Astrocyte (in vitro differentiated cells and primary cell): ENCODE measurements at regions not wholly inside any gene's neighbourhood (a gene's known extent, or its start where the extent isn't known, plus 50 kb on each side); places are given as distances from the start of the nearest gene placed in this dataset.
A peak's percentile ranks its signal among the peaks of the same experiment; 100 is the strongest.

ENCODE experiments used
- DNase-seq: peaks from one replicate; pipeline ENCODE4 v3.0.0-alpha.2; 2010; ENCODE audit warnings: low read depth
- FAIRE-seq: peaks from 2 replicates; lab custom pipeline; 2011; peaks lifted over from hg19 to GRCh38; lab: Jason Lieb, UNC
- H2AFZ ChIP-seq: 2 replicates; pipeline ENCODE4 v1.6.0; 2012; ENCODE audit warnings: low read depth, low read length, inconsistent platforms
- H3K27ac ChIP-seq: 2 replicates; pipeline ENCODE4 v1.5.1; 2011; ENCODE audit warnings: low read depth, low read length, inconsistent platforms
- H3K27me3 ChIP-seq: 2 replicates; pipeline ENCODE4 v1.6.0; 2011; ENCODE audit warnings: low read length, inconsistent platforms; ENCODE audit not compliant: insufficient read depth
- H3K36me3 ChIP-seq: 2 replicates; pipeline ENCODE4 v1.5.1; 2011; ENCODE audit warnings: low read length, inconsistent platforms; ENCODE audit not compliant: insufficient read depth
- H3K4me1 ChIP-seq: 2 replicates; pipeline ENCODE4 v1.5.1; 2011; ENCODE audit warnings: low read length, inconsistent platforms; ENCODE audit not compliant: insufficient read depth
- H3K4me2 ChIP-seq: 2 replicates; pipeline ENCODE4 v1.6.0; 2012; ENCODE audit warnings: low read length, inconsistent platforms
- H3K4me3 ChIP-seq: 2 replicates; pipeline ENCODE4 v1.5.1; 2011; ENCODE audit warnings: low read depth, mild to moderate bottlenecking, low read length, inconsistent platforms; ENCODE audit not compliant: insufficient read depth
- H3K79me2 ChIP-seq: 2 replicates; pipeline ENCODE4 v1.6.0; 2012; ENCODE audit warnings: mild to moderate bottlenecking, low read length, inconsistent platforms; ENCODE audit not compliant: insufficient read depth
- H3K9ac ChIP-seq: 2 replicates; pipeline ENCODE4 v1.6.0; 2012; ENCODE audit warnings: mild to moderate bottlenecking, low read length, inconsistent platforms
- H3K9me3 ChIP-seq: 2 replicates; pipeline ENCODE4 v1.5.1; 2012; ENCODE audit warnings: low read depth, mild to moderate bottlenecking, low read length, inconsistent platforms; ENCODE audit not compliant: insufficient read depth
- H4K20me1 ChIP-seq: 2 replicates; pipeline ENCODE4 v1.6.0; 2012; ENCODE audit warnings: low read length, inconsistent platforms; ENCODE audit not compliant: insufficient read depth
- H3K27ac Mint-ChIP-seq: one replicate; pipeline ENCODE4 v1.8.0; 2021; ENCODE audit warnings: mild to moderate bottlenecking, mixed read lengths; ENCODE audit not compliant: unreplicated experiment
- H3K27me3 Mint-ChIP-seq: one replicate; pipeline ENCODE4 v1.8.0; 2021; ENCODE audit warnings: low read depth, mixed read lengths; ENCODE audit not compliant: unreplicated experiment
- H3K36me3 Mint-ChIP-seq: one replicate; pipeline ENCODE4 v1.8.0; 2021; ENCODE audit warnings: low read depth, mixed read lengths; ENCODE audit not compliant: unreplicated experiment
- H3K4me1 Mint-ChIP-seq: one replicate; pipeline ENCODE4 v1.8.0; 2021; ENCODE audit warnings: low read depth, mixed read lengths; ENCODE audit not compliant: unreplicated experiment
- H3K4me3 Mint-ChIP-seq: one replicate; pipeline ENCODE4 v1.8.0; 2021; ENCODE audit warnings: mild to moderate bottlenecking, moderate library complexity, mixed read lengths; ENCODE audit not compliant: unreplicated experiment
- H3K9me3 Mint-ChIP-seq: one replicate; pipeline ENCODE4 v1.8.0; 2021; ENCODE audit warnings: mild to moderate bottlenecking, mixed read lengths; ENCODE audit not compliant: unreplicated experiment
- EZH2 ChIP-seq: IDR thresholded peaks from 2 replicates; pipeline ENCODE4 v1.6.1; 2012; ENCODE audit warnings: mild to moderate bottlenecking, low read length, inconsistent platforms; ENCODE audit not compliant: insufficient read depth
- TF ChIP-seq, protein P1 (sequence below): IDR thresholded peaks from 2 replicates; pipeline ENCODE4 v1.5.1; 2011; ENCODE audit warnings: low read depth, mild to moderate bottlenecking, inconsistent platforms, low read length, moderate library complexity; ENCODE audit not compliant: insufficient read depth

DNA sequence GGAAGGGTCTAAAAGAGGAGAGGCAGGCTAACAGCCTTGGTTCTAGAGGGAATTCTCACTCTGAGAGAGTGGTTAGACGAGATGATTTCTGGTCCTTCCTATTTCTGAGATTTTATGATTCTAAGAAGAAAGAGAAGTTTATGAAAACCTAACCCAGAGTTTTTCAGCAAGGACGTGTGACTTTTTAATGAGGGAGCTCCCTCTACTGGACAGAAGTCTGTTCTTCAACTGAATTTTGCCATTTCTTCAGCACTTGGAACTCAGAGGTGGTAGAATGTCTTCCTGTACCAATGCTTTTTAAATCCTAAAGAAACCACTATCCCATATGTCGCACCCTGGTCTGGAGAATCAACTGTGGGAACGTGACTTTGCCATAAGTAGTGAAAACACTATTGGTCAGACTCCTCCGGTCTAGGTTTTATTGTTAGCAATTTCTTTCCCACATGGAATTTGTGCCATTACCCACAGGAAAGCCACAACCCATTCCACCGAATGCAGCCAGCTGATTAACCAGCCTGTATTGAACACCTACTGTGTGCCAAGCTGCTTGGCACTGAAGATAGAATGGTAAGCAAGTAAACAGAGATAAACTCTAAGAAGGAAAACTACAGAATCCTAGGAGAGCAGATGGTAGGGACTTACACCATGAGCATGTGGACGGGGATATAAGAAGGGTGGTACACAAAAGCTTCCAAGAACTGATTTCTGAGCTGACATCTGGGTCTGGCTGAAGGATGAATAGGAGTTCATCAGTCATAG is 199.5 kb upstream of the LMCD1 start:
- TF ChIP-seq, protein P1, sequence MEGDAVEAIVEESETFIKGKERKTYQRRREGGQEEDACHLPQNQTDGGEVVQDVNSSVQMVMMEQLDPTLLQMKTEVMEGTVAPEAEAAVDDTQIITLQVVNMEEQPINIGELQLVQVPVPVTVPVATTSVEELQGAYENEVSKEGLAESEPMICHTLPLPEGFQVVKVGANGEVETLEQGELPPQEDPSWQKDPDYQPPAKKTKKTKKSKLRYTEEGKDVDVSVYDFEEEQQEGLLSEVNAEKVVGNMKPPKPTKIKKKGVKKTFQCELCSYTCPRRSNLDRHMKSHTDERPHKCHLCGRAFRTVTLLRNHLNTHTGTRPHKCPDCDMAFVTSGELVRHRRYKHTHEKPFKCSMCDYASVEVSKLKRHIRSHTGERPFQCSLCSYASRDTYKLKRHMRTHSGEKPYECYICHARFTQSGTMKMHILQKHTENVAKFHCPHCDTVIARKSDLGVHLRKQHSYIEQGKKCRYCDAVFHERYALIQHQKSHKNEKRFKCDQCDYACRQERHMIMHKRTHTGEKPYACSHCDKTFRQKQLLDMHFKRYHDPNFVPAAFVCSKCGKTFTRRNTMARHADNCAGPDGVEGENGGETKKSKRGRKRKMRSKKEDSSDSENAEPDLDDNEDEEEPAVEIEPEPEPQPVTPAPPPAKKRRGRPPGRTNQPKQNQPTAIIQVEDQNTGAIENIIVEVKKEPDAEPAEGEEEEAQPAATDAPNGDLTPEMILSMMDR = peak; percentile 76
- TF ChIP-seq EZH2 = no peak
- no peak overlapping the region for H3K27ac Mint-ChIP-seq
- H3K36me3 ChIP-seq = no peaks in the 10 kb centered on the region
- no peaks in the 10 kb centered on the region for H3K4me1 Mint-ChIP-seq
- H3K27me3 ChIP-seq = no peaks in the 10 kb centered on the region
- no peak overlapping the region for H3K4me2 ChIP-seq
- no peaks in the 10 kb centered on the region for H3K79me2 ChIP-seq
- no peak overlapping the region for H3K9ac ChIP-seq
- H3K4me3 Mint-ChIP-seq = no peak overlapping the region
- H3K9me3 Mint-ChIP-seq = peaks cover 3% of the 10 kb centered on the region
- no peak overlapping the region for H3K4me3 ChIP-seq
- H2AFZ ChIP-seq = no peak overlapping the region
- DNase-seq = peak; percentile 33
- H3K9me3 ChIP-seq = no peaks in the 10 kb centered on the region
- H4K20me1 ChIP-seq = no peaks in the 10 kb centered on the region
- H3K36me3 Mint-ChIP-seq = no peaks in the 10 kb centered on the region
- peaks cover 13% of the 10 kb centered on the region for H3K27me3 Mint-ChIP-seq
- no peak overlapping the region for H3K27ac ChIP-seq
- peak; percentile 60 for FAIRE-seq
- H3K4me1 ChIP-seq = no peaks in the 10 kb centered on the region

GRCh38 chr3:8303466-8303865 is 198.2 kb upstream of the LMCD1 start:
- H3K9me3 Mint-ChIP-seq = peaks cover 3% of the 10 kb centered on the region
- TF ChIP-seq EZH2 = no peak
- TF ChIP-seq, protein P1 = no peak
- H3K27me3 Mint-ChIP-seq = peaks cover 13% of the 10 kb centered on the region
- Histone ChIP-seq H2AFZ (no peak overlapping the region), H3K79me2 (no peaks in the 10 kb centered on the region), H3K9ac (no peak overlapping the region), H3K4me3 (no peak overlapping the region), H4K20me1 (no peaks in the 10 kb centered on the region), H3K27me3 (no peaks in the 10 kb centered on the region), H3K4me2 (no peak overlapping the region), H3K27ac (no peak overlapping the region), H3K4me1 (no peaks in the 10 kb centered on the region), H3K9me3 (no peaks in the 10 kb centered on the region), H3K36me3 (no peaks in the 10 kb centered on the region)
- no peaks in the 10 kb centered on the region for H3K4me1 Mint-ChIP-seq
- H3K4me3 Mint-ChIP-seq = no peak overlapping the region
- H3K36me3 Mint-ChIP-seq = no peaks in the 10 kb centered on the region
- DNase-seq (no peak), FAIRE-seq (no peak)
- no peak overlapping the region for H3K27ac Mint-ChIP-seq

- Mint-ChIP-seq H3K4me1 (no peaks in the 10 kb centered on the region), H3K9me3 (peaks cover 3% of the 10 kb centered on the region), H3K27ac (no peak overlapping the region), H3K27me3 (peaks cover 13% of the 10 kb centered on the region), H3K36me3 (no peaks in the 10 kb centered on the region), H3K4me3 (no peak overlapping the region)
- Histone ChIP-seq H3K27ac (no peak overlapping the region), H3K4me3 (no peak overlapping the region), H4K20me1 (no peaks in the 10 kb centered on the region), H3K9me3 (no peaks in the 10 kb centered on the region), H3K36me3 (no peaks in the 10 kb centered on the region), H3K9ac (no peak overlapping the region), H3K4me2 (no peak overlapping the region), H3K4me1 (no peaks in the 10 kb centered on the region), H3K27me3 (no peaks in the 10 kb centered on the region), H2AFZ (no peak overlapping the region), H3K79me2 (no peaks in the 10 kb centered on the region)
- DNase-seq = no peak
- TF ChIP-seq, protein P1 = no peak
- no peak for TF ChIP-seq EZH2
- no peak for FAIRE-seq
These were observed 196.3 kb upstream of the LMCD1 start for GRCh38 chr3:8305371-8305770.
